GM21723 (cell line): ENCODE measurements at regions not wholly inside any gene's neighbourhood (a gene's known extent, or its start where the extent isn't known, plus 50 kb on each side); places are given as distances from the start of the nearest gene placed in this dataset.

Experiments
- ATAC-seq: cut with Tn5 transposase; IDR thresholded peaks from one replicate; pipeline ENCODE4 v1.9.1; 2021; ENCODE audit warnings: mild to moderate bottlenecking, moderate library complexity; ENCODE audit not compliant: unreplicated experiment

- no peak for ATAC-seq
Observed at GRCh38 chr12:93323625-93324329, 53.9 kb upstream of the NUDT4 start.

- ATAC-seq, result no peak
Observed at GRCh38 chr12:93325855-93326254, 51.9 kb upstream of the NUDT4 start.
